GM12872 (cell line): ENCODE measurements at regions not wholly inside any gene's neighbourhood (a gene's known extent, or its start where the extent isn't known, plus 50 kb on each side); places are given as distances from the start of the nearest gene placed in this dataset.

ENCODE experiments used
- TF ChIP-seq, protein P1 (sequence below): IDR thresholded peaks from 3 replicates; pipeline ENCODE4 v1.5.1; 2011; ENCODE audit warnings: low read depth, mild to moderate bottlenecking, low read length, moderate library complexity; ENCODE audit not compliant: insufficient read depth

DNA sequence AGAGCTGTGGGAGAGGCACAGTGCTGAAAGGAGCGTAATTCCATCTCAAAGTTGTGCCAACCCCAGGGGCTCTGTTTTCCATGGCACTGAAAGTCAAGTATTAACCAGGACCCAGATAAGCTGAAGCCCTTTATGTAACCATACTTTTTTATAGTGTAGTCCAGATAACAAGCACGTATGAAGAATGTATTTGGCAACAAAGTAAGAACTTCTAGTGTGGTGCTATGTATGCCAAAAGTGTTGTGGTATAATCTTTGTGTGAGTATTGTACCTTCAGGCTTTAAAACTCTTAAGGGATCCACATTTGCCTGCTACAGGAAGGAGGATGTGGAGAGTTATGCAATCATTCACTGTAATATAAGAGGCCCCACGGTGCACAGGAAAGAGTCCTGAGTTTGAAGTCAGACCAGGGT, 129.4 kb downstream of the IBTK start:
- TF ChIP-seq, protein P1, sequence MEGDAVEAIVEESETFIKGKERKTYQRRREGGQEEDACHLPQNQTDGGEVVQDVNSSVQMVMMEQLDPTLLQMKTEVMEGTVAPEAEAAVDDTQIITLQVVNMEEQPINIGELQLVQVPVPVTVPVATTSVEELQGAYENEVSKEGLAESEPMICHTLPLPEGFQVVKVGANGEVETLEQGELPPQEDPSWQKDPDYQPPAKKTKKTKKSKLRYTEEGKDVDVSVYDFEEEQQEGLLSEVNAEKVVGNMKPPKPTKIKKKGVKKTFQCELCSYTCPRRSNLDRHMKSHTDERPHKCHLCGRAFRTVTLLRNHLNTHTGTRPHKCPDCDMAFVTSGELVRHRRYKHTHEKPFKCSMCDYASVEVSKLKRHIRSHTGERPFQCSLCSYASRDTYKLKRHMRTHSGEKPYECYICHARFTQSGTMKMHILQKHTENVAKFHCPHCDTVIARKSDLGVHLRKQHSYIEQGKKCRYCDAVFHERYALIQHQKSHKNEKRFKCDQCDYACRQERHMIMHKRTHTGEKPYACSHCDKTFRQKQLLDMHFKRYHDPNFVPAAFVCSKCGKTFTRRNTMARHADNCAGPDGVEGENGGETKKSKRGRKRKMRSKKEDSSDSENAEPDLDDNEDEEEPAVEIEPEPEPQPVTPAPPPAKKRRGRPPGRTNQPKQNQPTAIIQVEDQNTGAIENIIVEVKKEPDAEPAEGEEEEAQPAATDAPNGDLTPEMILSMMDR, result no peak

DNA sequence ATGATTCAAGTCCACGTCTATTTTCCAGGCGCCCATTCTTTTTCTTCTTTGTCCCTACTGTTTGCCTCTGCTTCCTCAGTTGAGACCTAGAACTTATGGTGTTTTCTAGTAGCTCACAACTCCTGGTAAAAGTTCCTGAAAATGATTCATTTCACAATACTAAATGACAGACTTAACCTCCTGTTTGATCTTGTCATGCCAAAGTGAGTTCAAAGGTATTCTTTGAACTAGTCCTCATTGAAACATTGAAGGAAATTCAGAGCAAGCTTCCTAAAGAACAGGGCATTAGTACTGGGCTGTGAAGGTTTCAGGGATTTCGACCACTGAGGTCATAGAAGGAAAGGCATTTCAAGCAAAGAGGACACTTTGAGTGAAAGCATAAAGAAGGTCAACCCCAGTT, 132.8 kb downstream of the IBTK start:
- TF ChIP-seq, protein P1, result no peak

DNA sequence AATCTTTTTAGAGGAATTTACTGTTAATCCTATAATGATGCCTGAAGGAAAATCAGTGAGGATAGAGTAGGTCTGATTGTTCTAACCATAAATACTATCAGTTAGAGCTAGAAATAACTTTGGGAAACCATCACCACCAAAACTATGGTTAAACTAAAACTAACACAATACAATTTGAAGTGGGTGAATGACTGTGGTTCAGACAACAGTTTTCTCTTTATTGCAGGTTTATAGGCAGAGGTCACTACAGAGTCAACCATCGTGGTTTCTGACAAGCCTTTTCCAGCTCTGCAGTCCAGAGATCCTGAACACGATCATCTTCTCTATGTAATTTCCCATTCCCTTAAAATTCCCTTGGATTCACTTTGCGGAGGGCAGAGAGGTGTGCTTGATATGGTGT, 134.3 kb downstream of the IBTK start:
- TF ChIP-seq, protein P1, result no peak

DNA sequence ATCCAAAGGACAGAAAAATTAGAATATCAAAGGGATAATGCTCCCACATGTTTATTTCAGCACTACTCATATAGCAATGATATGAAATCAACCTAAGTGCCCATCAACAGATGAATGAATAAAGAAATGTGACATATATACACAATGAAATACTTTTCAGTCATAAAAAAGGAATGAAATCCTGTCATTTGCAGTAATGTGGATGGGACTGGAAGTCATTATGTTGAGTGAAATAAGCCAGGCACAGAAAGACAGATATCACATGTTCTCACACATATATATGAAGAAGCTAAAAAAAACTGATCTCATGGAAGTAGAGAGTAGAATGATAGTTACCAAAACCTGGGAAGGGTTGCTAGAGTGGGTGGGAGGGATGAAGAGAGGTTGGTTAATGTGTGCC, 135.7 kb downstream of the IBTK start:
- TF ChIP-seq, protein P1, result no peak

DNA sequence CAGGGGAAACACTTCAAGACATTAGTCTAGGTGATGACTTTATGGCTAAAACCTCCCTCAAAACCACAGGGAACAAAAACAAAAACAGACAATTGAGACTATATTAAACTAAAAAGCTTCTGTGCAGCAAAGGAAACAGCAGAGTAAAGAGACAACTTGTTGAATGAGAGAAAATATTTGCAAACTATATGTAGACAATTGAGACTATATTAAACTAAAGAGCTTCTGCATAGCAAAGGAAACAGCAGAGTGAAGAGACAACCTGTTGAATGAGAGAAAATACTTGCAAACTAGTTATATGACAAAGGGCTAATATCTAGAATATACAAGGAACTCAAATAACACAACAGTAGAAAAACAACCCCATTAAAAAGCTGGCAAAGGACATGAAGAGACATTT, 136.4 kb downstream of the IBTK start:
- TF ChIP-seq, protein P1, result no peak

DNA sequence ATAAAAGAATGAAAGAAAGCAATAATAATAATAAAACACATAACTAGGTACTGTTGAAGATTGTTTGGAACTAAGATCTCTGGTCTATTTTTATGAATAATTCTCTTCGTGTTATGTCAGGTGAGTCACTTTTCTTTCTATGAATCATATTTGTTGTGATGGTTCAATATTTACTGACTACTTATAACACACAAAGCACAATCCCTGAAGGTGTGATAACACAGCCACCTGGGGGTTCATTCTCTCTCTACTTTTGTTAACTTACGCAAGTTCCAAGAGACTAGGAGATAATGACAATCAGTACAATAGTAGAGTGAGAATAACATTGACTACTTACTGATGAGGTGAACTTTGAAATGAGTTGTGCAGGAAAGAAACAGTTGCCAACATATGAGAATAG, 149.9 kb downstream of the IBTK start:
- TF ChIP-seq, protein P1, result no peak

DNA sequence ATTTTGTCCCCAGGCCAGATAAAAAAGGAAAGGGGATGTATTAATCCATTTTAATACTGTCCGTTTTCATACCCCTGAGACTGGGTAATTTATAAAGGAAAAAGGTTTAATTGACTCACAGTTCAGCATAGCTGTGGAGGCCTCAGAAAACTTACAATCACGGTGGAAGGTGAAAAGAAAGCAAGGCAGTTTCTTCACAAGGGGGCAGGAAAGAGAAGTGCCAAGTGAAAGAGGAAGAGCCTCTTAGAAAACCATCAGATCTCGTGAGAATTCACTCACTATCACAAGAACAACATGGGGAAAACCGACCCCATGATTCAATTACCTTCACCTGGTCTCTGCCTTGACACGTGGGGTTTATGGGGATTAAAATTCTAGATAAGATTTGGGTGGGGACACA, 152.5 kb downstream of the IBTK start:
- TF ChIP-seq, protein P1, result 0 out of 3 replicates have a peak, but pooled peaks have one; percentile 2

DNA sequence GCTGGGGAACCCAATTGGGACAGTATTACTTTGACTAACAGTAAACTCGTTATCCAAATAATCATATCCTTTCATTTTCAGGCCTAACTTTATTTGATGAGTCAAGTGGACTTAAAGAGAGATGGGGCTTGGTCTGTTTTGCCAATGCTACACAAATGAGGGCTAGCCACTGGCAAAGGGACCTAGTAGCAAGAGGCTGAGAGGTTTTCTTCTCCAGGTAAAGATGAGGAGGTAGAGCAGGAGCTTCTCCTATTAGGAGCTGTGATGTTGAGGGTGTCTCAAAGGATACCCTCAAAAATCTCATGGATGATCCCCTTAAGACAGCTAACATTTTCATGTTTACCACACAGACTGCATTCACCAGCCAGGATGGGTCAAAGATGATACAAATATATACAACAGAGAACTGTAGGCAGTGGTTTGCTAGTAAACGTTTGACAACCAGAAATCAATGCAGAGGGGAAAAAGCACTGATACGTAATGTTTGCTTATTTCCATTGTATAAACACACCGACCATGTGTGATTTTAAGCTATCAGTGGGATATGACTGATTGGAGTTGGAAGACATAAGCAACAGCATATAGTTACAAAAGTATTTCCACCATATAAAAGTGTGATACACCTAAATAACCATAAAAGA, 153.3 kb downstream of the IBTK start:
- TF ChIP-seq, protein P1, result no peak
